NOMO-1 treated with dmso at 0.1 percent for 144 hours (cell line): ENCODE measurements at regions not wholly inside any gene's neighbourhood (a gene's known extent, or its start where the extent isn't known, plus 50 kb on each side); places are given as distances from the start of the nearest gene placed in this dataset.
"Not testable (repeated sequence)": the region's sequence is repeated elsewhere in the genome, so short reads cannot be mapped to it uniquely, and the experiment has no call there.

ENCODE experiments used
- DNase-seq: peaks from one replicate; lab custom pipeline; 2025; ENCODE audit not compliant: unreplicated experiment; lab: John Stamatoyannopoulos, UW

DNA sequence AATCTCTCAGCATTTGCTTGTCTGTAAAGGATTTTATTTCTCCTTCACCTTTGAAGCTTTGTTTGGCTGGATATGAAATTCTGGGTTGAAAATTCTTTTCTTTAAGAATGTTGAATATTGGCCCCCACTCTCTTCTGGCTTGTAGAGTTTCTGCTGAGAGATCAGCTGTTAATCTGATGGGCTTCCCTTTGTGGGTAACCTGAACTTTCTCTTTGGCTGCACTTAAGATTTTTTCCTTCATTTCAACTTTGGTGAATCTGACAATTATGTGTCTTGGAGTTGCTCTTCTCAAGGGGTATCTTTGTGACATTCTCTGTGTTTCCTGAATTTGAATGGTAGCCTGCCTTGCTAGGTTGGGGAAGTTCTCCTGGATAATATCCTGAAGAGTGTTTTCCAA is 189.4 kb downstream of the TTC6 start:
- not testable (repeated sequence) for DNase-seq

DNA sequence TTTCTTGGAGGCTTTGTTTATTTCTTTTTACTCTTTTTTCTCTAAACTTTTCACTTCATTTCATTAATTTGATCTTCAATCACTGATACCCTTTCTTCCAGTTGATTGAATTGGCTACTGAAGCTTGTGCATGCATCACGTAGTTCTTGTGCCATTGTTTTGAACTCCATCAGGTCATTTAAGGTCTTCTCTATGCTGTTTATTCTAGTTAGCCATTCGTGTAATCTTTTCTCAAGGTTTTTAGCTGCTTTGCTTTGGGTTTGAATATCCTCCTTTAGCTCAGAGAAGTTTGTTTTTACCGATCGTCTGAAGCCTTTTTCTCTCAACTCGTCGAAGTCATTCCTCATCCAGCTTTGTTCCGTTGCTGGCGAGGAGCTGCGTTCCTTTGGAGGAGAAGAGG is 189.9 kb downstream of the TTC6 start:
- not testable (repeated sequence) for DNase-seq

DNA sequence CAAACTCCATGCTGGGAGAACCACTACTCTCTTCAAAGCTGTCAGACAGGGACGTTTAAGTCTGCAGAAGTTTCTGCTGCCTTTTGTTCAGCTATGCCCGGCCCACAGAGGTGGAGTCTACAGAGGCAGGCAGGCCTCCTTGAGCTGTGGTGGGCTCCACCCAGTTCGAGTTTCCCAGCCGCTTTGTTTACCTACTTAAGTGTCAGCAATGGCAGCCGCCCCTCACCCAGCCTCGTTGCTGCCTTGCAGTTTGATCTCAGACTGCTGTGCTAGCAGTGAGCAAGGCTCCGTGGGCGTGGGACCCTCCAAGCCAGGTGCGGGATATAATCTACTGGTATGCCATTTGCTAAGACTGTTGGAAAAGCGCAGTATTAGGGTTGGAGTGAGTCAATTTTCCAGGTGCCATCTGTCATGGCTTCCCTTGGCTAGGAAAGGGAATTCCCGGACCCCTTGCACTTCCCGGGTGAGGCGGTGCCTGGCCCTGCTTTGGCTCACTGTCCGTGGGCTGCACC is 190.7 kb downstream of the TTC6 start:
- not testable (repeated sequence) for DNase-seq

DNA sequence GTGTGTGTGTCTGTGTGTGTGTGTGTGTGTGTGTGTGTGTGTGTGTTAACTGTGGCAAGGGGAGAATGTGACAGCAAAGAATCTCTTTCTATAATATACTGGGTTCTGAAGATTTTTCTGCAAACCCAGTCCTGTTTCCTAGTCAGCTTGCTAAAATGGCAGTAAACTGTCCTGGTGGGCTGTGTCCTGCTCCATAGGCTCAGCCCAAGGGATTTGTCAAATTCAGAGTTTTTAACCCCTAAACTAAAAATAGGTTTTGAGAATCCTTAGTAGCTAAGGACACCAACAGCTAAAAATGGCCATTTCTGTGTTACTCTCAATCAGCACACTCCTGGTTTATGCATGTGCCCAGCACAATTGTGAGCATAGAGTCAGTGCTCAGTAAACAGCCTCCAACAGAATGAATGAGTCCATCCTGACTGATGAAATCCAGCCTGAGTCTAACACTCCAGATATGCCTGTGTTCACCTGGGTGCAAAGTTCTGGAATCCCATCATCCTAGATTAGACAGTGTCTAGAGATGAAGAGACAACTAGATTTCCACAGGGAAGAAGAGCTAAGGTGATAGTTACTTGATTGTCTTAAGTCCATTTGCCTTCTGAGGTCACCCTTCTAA is 192.6 kb downstream of the TTC6 start:
- DNase-seq: no peak

DNA sequence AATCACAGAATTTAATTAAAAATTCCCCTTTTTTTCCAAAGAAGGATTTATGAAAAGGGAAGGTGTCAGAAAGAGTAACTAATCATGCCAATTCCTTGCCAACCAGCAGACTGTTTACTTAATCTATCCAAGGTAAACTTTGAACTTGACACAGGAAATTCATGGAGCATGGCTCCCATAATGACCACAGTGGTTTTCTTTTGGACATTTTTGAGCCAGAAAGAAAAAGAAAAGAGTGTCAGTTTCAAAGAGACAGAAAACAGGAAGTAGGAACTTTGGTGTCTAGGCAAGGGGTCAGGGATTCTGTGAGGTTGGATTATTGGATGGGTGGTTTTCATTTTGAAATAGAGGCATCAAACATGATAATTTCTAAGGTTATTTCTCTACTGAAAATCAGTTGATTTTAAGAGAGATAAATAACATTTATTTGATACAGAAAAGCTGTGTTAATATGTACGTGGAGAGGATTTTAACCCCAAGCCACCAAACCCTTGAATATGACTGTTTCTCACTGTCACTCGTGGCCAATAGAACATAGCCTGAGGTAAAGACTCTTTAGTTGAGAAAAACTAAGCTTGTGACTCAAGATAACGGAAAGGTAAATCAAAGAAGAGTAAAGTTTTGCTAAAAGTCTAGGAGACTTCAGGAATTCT is 196.1 kb downstream of the TTC6 start:
- no peak for DNase-seq

DNA sequence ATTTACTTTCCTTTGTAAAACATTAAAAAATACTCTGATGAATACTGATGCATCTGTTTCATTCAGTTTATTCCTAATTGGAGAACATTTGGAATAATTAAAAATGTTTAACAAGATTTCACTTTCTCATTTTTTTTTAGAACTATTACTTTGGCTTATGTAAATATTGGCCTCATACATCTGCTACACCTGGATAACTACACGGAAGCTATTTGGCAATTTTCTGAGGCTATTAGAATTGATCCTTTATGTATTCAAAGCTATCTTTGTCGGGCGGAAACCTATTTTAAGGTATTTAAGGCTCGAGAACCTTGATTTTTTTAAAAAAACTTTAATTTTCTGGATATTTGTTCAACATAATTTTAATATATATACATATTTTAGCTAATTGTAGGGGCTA is 196.7 kb downstream of the TTC6 start:
- DNase-seq: no peak

DNA sequence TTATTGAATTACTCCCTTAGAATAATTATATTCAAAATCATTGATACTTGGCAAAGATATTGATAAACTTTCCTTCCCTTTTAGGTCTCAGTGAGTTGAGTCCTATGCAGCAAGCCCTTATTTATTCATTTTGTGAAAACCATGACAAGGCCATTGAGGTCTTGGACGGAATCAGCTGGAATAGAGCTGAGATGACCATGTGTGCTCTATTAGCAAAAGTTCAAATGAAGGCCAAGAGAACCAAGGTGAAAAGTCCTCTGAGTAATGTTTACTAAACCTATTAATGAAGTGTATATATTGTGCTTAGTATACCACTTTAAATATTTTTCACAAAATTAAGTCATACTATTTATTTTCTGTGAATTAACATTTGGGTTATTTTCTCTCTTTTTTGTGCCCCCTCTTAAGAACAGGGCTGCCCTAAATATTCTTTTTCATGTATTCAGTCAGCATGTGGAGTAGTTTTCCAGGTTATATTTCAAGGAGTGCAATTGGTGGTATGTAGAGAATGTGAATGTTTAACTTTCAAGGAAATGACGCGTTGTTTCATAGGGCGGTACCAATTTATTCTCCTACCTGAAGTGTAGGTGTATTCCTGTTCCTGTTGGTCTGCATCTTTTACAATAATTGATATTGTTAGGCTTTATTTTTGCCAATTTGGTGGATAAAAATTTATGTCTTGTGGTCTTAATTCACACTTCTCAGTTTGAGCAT is 201.4 kb downstream of the TTC6 start:
- no peak for DNase-seq

DNA sequence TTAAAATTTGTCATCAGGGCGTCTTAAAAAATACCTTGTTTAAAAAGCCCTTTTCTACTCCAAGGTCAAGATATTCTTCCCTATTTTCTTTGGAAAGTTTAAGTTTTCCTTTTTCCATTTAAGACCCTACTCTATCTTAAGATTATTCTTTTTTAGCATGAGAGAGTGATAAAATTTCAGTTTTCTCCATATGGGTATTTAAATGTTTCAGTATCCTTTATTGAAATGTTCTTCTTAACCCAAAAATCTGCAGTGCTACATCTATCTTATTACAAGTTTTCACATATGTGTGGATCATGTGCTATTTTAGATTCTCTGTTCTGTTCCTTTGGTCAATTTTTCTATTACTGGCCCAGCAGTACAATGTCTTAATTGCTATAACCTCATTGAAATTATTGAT is 202.2 kb downstream of the TTC6 start:
- no peak for DNase-seq

DNA sequence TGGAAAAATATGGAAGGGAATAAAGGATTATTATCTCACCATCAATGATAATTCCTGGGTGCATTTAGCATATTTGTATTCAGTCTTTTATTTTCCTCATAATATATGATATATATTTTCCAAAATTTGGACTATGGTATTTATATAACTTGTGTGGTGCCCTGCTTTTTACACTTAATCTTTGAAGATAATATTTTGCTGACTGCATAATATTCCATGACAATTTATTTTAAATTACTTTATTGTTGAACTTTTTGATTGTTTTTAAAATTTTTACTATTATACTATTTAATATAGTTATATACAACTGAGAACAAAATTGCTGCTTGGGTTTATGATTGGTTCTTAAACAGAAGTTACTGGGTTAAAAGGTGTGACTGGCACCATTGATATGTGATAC is 212.3 kb downstream of the TTC6 start:
- no peak for DNase-seq

DNA sequence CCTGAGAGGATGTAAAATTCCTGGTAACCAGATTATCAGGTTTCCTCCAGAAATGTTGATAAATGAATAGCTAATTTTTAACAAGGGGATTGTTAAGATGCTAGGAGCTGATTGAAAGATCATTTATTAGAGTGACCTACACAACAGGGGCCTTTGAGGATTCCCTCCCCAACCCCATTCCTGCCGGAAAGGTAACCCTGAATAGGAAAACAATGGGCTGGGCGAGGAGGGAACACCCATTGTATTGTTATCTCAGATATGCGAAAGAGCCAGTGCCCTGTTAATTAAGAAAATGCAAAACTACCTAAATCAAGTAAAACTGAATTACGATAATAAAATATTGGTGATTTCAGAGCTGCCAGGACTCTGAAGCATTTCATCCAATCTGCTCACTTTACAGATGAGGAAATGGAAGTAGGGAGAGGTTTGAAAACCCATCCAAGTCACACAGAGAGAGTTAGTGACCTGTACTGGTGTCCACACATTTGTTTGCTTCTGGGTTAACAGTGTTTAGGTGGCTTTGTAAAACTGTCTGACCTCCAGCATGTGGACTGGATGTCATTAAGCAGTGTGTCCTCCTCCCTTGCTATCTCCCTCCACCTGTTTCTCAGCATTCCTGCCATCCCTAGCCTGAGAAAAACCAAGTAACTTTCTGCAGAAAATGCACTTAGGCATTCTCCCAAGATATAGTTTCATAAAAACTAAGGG is 214.8 kb downstream of the TTC6 start:
- DNase-seq: no peak

DNA sequence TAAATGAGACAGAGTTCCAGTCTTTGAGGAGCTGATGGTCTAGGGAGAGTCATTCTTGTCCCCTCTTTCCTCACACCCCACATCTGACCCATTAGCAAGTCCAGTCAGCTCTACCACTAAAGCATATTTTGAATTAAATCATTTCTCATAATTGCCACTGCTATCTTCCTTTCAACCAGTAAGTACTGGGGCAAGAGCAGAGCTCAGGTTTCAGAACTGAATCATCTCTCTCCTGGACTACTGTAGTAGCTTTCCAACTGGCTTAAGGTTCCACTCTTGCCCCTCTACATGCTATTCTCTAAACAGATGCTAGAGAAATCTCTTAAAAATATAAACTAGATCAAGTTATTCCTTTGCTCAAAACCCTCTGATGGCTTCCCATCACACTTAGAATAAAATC is 218.3 kb downstream of the TTC6 start:
- DNase-seq: no peak

DNA sequence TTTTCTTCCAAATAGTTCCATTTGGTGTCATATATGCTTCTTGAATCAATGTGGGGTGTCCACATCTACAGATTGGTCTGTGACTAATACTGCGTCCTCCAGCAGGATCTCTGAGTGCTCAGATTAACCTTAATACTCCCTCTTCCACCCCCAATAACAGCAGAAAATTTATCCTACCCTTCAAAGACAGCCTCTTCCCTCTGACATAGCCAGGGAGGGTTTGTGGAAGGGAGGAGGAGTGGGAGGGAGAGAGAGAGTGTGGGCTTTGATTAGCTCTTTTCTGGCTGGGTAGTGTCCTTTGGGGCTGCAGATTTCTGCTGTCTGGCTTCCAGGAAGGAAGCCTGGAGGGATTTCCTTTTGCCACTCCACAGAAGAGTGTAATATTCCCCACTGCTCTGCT is 220.7 kb downstream of the TTC6 start:
- no peak for DNase-seq

DNA sequence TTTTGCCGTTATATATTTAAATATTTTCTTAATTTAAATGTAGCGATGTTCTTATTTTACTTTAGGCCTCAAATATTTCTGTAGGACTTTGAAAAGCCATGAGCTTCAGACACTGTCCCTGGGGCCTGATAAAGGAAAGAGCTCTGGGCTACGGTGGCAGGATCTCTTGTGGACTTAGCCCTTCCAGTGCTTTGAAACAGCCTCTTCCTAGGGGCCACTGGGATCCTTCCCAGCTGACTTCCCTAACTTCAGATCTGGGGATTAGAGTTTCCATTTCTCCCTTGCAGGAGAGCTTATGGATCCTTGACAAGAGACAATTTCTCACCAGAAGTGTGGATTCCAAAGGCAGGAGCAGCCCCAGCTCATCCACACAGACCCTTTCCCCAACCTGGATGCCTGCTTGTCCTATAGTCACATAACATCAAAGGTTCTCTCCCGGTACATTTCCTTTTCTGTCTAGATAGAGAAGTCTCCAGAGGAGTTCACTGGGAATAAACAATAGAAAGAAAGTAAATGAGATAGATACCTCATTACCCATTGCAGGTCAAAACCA is 221.4 kb downstream of the TTC6 start:
- no peak for DNase-seq

DNA sequence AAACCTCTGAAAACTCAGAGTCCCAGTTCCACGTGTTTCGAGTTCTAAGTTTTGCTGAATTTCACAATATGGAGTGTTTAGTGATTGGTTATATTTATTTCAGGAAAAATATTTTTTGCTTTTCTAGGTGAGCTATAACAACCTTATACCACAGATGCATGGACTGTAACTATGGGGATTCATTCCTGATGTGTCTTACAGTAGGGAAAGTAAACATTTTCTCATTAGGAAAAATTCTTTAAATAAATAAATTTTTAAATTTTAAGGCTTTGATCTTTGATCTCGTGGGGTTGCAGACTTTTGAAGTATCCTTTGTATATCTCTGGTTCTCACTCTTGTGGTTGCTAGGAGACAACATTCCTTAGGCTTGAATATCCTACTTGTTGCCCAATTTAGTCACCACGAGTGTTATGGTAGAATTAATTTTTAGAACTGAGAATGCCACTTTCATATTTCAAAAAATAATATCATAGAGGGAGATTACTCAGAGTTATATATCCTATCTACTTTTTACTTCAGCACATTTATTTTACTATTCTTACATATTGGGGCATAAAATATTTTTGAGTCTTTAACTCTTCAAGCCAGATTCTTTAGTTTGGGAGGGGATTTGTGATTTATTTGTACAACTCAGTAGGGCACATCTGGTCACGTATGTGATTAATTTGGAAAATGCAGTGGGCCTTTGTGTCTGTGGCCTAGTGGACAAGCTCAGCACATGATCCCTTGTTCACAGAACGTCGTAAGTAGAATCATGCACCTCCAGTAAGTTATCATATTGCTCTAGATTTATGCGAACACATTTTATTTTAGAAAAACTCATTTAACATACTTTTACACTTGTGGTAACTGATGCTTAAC is 224.0 kb downstream of the TTC6 start:
- DNase-seq: no peak

DNA sequence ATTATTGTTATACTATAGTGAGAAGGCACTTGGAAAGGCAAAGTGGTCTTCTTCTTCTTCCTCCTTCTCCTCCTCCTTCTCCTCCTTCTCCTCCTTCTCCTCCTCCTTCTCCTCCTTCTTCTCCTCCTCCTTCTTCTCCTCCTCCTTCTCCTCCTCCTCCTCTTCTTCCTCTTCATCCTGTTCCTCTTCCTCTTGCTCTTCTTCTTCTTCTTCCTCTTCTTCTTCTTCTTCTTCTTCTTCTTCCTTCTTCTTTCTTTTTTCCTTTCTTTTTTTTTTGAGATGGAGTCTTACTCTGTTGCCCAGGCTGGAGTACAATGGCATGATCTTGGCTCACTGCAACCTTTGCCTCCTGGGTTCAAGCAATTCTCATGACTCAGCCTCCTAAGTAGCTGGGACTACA is 225.4 kb downstream of the TTC6 start:
- DNase-seq: not testable (repeated sequence)

DNA sequence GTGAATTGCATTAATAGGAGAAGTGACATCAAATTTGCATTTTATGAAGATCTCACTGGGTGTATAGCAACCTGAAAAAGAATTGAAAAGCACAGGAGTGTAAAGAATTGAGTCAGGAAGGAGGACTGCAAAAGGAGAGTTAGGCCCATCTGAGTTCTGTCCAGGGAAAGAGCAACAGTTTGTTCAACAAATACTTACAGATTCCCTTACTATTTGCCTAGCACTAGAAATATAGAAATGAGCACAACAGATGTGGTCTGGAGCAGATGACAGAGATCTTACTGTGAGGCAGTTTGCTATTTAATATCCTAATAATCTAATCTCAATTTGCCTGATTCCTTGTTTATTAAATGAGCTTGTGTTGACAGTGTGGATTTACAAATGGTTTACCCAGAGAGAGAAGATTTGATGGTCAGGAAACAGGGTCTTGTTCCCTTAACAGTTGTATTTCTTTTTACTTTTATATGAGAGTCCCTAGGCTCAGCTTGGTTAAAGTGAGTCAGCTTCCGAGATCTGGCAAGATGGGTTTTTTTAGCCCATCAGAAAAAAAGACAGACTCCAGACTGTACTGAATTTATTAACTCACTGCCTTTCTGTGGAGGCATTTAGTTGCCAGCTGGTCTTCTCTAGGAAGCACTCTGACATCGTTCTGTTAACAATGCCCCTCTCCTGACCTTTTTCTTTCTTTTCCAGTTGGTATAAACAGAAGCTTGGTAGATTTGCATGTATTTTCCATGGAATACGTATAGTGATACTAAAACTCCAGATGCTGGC is 229.7 kb downstream of the TTC6 start:
- no peak for DNase-seq

DNA sequence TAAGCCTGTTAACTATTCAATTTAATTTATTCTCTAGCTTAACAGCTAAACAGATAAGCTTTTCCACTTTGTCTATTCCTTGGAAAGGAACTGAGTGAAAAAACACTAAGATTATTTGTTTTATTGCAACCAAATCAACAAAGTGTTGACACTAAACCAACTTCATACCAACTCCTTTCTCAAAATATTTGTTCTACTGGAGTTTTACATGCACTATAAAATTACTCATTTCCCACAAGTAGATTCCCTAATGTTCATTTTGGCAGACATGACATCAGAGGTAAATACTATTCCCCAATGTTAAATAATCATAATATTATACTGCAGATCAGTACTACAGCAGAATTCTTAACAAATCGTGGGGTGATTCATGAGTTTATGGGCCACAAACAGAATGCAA is 231.4 kb downstream of the TTC6 start:
- DNase-seq: no peak

DNA sequence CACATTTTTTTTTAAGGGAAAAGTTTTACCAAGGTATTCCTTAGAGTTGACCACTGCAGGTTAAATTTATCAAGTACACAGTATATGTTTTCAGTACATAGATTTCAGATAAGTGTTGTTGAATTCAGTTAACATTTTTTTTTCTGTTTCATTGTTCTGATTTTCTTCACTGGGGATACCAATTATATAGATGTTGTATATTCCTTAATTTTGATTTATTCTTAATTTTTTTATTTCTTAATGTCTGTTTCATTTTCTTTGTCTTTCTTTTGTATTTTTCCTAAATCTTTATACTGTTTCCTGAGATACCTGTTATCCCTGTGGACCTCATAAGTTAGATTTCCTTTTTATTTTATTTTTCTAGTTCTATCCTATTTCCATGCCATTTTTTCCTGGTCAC is 234.8 kb downstream of the TTC6 start:
- DNase-seq: no peak

DNA sequence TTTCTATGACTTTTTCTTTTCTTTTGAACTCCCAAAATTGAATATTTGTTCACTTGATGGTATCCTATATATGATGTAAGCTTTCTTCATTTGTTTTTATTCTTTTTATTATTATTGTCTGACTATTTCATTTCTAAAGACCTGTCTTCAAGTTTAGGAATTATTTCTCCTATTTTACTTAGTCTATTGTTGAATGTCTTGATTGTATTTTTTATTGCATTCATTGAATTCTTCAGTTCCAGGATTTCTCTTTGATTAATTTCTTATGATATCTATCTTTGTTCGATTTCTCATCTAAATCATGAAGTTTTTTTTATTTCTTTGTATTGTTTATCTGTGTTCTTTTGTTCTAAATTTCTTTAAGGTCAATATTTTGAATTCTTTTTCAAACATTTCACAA is 238.8 kb downstream of the TTC6 start:
- no peak for DNase-seq

DNA sequence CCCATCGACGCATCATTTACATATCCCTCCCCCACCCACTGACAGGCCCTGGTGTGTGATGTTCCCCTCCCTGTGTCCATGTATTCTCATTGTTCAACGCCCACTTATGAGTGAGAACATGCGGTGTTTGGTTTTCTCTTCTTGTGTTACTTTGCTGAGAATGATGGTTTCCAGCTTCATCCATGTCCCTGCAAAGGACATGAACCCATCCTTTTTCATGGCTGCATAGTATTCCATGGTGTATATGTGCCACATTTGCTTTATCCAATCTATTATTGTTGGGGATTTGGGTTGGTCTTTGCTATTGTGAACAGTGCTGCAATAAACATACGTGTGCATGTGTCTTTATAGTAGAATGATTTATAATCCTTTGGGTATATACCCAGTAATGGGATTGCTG is 243.3 kb downstream of the TTC6 start:
- not testable (repeated sequence) for DNase-seq
